Peyer's patch (tissue), 4 donors: ENCODE measurements at regions not wholly inside any gene's neighbourhood (a gene's known extent, or its start where the extent isn't known, plus 50 kb on each side); places are given as distances from the start of the nearest gene placed in this dataset.

Experiments used
- DNase-seq, 3 donors: peaks; one replicate each; pipeline ENCODE4 v3.0.0-alpha.2; 2017 to 2019
- H3K27ac ChIP-seq, 4 donors: fragments of 200-600 bp; sonication (generic); one replicate each; pipeline ENCODE4 v1.5.1; 2016 to 2019
- H3K27me3 ChIP-seq, 2 donors: fragments of 200-600 bp; sonication (generic); one replicate each; pipeline ENCODE4 v1.5.1; 2019
- H3K36me3 ChIP-seq, 3 donors: fragments of 200-600 bp; sonication (generic); one replicate each; pipeline ENCODE4 v1.5.1; 2016 to 2019
- H3K4me1 ChIP-seq, 4 donors: fragments of 200-600 bp; sonication (generic); one replicate each; pipeline ENCODE4 v1.5.1; 2016 to 2019
- H3K4me3 ChIP-seq, 4 donors: fragments of 200-600 bp; sonication (generic); 1 replicate in 3 of 4; 2 replicates in 1 of 4; pipeline ENCODE4 v1.5.1; 2016 to 2019; ENCODE audit warnings: mild to moderate bottlenecking in 1 of 4
- H3K9me3 ChIP-seq, 4 donors: fragments of 200-600 bp; sonication (generic); one replicate each; pipeline ENCODE4 v1.5.1; 2016 to 2019; ENCODE audit warnings: mild to moderate bottlenecking in 1 of 4
- POLR2A ChIP-seq, 2 donors: fragments of 450-650 bp; IDR thresholded peaks; one replicate each; pipeline ENCODE4 v1.5.1; 2017; ENCODE audit warnings: antibody characterized with exemption in 2 of 2, mild to moderate bottlenecking in 2 of 2, moderate library complexity in 2 of 2
- TF ChIP-seq, protein P1 (sequence below), 6 experiments: fragments of 450-650 bp in 4 of 6; fragments of 200-600 bp in 2 of 6; sonication (generic) in 1 of 6; IDR thresholded peaks; one replicate each; pipeline ENCODE4 v1.5.1; 2017 to 2019; ENCODE audit warnings: antibody characterized with exemption in 6 of 6, mild to moderate bottlenecking in 3 of 6, moderate library complexity in 1 of 6

DNA sequence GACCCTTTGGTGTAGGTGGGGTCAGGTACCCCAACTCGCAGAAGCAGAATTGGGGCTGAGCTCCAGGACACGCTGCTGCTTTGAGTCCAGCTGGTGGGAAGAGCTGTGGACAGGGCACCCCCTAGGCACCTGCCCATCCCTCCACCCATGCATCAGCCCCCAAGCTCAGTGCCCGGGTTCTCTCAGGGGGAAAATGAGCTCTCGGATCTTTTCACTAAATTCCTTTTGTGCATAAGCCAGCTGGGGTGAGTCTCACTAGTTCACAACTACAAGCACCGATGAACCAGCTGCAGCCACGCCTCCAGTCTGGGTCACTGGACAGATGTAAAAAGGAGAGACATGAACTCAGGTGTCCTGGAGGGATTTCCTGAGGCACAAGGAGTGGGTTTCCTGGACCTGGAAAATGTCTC, 286.8 kb downstream of the CRLF2 start:
- Histone ChIP-seq H3K36me3 (no peaks in the 10 kb centered on the region), H3K9me3 (peaks cover 0 to 6% (median 0%) of the 10 kb centered on the region in 4 donors), H3K4me1 (no peaks in the 10 kb centered on the region), H3K4me3 (no peak overlapping the region), H3K27me3 (no peaks in the 10 kb centered on the region), H3K27ac (no peak overlapping the region)
- no peak for DNase-seq
- TF ChIP-seq, protein P1, sequence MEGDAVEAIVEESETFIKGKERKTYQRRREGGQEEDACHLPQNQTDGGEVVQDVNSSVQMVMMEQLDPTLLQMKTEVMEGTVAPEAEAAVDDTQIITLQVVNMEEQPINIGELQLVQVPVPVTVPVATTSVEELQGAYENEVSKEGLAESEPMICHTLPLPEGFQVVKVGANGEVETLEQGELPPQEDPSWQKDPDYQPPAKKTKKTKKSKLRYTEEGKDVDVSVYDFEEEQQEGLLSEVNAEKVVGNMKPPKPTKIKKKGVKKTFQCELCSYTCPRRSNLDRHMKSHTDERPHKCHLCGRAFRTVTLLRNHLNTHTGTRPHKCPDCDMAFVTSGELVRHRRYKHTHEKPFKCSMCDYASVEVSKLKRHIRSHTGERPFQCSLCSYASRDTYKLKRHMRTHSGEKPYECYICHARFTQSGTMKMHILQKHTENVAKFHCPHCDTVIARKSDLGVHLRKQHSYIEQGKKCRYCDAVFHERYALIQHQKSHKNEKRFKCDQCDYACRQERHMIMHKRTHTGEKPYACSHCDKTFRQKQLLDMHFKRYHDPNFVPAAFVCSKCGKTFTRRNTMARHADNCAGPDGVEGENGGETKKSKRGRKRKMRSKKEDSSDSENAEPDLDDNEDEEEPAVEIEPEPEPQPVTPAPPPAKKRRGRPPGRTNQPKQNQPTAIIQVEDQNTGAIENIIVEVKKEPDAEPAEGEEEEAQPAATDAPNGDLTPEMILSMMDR (IDR thresholded peaks at IDR 0.05) = no peak

DNA sequence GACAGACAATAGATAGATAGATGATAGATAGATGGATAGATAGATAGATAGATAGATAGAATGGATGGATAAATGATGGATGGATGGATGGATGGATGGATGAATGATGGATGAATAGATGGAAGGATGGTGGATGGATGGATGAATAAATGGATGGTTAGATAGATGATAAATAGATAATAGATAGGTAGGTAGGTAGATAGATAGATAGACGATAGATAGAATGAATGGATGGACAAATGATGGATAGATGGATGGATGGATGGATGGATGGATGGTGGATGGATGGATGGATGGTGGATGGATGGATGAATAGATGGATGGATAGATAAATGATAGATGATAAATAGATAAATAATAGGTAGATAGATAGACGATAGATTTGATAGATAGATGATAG, 287.4 kb downstream of the CRLF2 start:
- H3K9me3 ChIP-seq = peaks cover 0 to 6% (median 0%) of the 10 kb centered on the region in 4 donors
- H3K27ac ChIP-seq = no peak overlapping the region
- no peaks in the 10 kb centered on the region for H3K36me3 ChIP-seq
- no peak overlapping the region for H3K4me3 ChIP-seq
- TF ChIP-seq, protein P1 (IDR thresholded peaks at IDR 0.05) = no peak
- TF ChIP-seq POLR2A (IDR thresholded peaks at IDR 0.05) = no peak
- H3K4me1 ChIP-seq = no peaks in the 10 kb centered on the region
- DNase-seq = no peak
- no peaks in the 10 kb centered on the region for H3K27me3 ChIP-seq

DNA sequence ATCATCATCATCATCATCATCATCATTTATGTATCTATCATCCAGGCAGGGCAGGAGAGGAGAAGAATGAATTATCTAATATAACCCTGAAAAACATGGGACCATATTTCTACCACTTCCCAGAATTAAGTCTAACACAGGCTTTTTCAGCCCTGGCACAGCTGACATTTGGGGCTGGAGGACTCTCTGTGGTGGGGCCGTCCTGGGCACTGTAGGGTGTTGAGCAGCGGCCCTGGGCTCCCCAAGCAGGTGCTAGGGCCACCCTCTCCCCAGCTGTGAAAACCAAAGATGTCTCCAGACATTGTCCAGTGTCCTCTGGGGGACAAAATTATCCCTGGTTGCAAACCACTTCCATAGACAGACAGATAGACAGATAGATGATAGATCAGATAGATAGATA, 288.4 kb downstream of the CRLF2 start:
- Histone ChIP-seq H3K4me3 (no peak overlapping the region), H3K9me3 (peaks cover 0 to 6% (median 0%) of the 10 kb centered on the region in 4 donors), H3K27ac (no peak overlapping the region), H3K27me3 (no peaks in the 10 kb centered on the region), H3K36me3 (no peaks in the 10 kb centered on the region), H3K4me1 (no peaks in the 10 kb centered on the region)
- no peak for TF ChIP-seq POLR2A (IDR thresholded peaks at IDR 0.05)
- TF ChIP-seq, protein P1 (IDR thresholded peaks at IDR 0.05) = no peak
- DNase-seq = no peak

DNA sequence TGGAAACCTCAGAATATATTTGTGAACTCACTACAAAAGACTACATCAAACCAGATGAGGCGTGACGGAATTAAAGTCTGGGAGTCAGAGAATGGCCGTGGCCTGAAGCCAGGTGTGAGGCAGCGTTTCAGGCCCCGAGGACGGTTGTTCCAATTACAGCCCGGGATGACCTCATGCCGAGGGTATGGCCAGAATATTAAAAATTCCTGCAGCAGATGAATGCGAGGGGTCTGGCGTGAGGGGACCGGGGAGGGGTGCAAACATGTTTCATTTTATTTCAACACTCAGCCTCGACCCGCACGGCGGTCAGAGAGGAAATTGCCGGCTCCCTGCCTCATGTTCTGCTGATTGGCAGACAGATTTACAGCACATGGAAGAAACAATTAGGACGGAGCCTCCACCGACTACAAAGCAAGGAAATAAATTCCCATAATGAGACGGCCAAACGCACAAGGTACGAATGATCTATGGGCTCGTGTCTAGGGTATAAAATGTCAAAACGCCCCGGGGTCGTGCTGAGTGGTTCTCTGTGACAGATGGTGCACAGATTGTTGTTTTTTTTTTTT, 289.7 kb downstream of the SHOX start:
- H3K4me3 ChIP-seq = no peak overlapping the region
- TF ChIP-seq POLR2A (IDR thresholded peaks at IDR 0.05) = no peak
- TF ChIP-seq, protein P1 (IDR thresholded peaks at IDR 0.05) = no peak
- H3K27me3 ChIP-seq = no peaks in the 10 kb centered on the region
- no peak overlapping the region for H3K27ac ChIP-seq
- no peaks in the 10 kb centered on the region for H3K4me1 ChIP-seq
- H3K9me3 ChIP-seq = peaks cover 0 to 6% (median 0%) of the 10 kb centered on the region in 4 donors
- H3K36me3 ChIP-seq = no peaks in the 10 kb centered on the region
- DNase-seq = no peak

DNA sequence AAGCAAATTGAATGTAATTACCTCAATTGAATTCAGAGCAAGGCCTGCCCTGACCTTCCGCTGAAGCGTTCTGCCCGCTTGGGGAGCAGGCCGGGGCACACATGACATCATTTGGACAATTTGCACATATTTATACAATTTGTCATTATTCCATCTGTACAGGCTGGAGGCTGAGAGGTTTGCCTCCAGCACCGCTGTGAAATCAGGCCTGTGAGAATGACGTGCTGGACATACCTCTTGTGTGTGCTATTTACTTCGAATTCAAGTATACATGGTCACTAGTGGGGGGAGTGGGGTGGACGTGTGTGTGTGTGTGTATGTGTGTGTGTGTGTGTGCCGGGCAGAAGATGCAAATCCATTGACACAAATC, 285.6 kb downstream of the SHOX start:
- no peaks in the 10 kb centered on the region for H3K36me3 ChIP-seq
- H3K9me3 ChIP-seq = peaks cover 0 to 7% (median 0%) of the 10 kb centered on the region in 4 donors
- TF ChIP-seq POLR2A (IDR thresholded peaks at IDR 0.05) = no peak
- TF ChIP-seq, protein P1 (IDR thresholded peaks at IDR 0.05) = no peak
- H3K27ac ChIP-seq = no peak overlapping the region
- no peaks in the 10 kb centered on the region for H3K4me1 ChIP-seq
- H3K4me3 ChIP-seq = no peak overlapping the region
- no peak for DNase-seq
- no peaks in the 10 kb centered on the region for H3K27me3 ChIP-seq
